GM23338 (cell line): ENCODE measurements at regions not wholly inside any gene's neighbourhood (a gene's known extent, or its start where the extent isn't known, plus 50 kb on each side); places are given as distances from the start of the nearest gene placed in this dataset.

Experiments used
- ATAC-seq: fragments of 200-7000 bp; cut with Tn5 transposase; 3 replicates; pipeline ENCODE4 v1.9.1; 2020
- DNase-seq: peaks from one replicate; pipeline ENCODE4 v3.0.0-alpha.2; 2015; ENCODE audit warnings: low spot score
- H2AFZ ChIP-seq: fragments of 200-600 bp; sonication (generic); 2 replicates; pipeline ENCODE4 v1.8.0; 2016; ENCODE audit warnings: antibody characterized with exemption, mild to moderate bottlenecking, moderate library complexity
- H3F3A ChIP-seq: fragments of 200-600 bp; sonication (generic); replicated peaks from 2 replicates; pipeline ENCODE4 v1.8.0; 2017; ENCODE audit warnings: antibody characterized with exemption, mixed run types, low read depth
- H3K27ac ChIP-seq: fragments of 200-600 bp; sonication (generic); 2 replicates; pipeline ENCODE4 v1.6.1; 2016; ENCODE audit warnings: low read depth
- H3K27me3 ChIP-seq: fragments of 200-600 bp; sonication (generic); 2 replicates; pipeline ENCODE4 v1.8.0; 2016; ENCODE audit warnings: mild to moderate bottlenecking, mixed run types, moderate library complexity; ENCODE audit not compliant: insufficient read depth
- H3K36me3 ChIP-seq: fragments of 200-600 bp; sonication (generic); 2 replicates; pipeline ENCODE4 v1.8.0; 2016; ENCODE audit warnings: mild to moderate bottlenecking; ENCODE audit not compliant: insufficient read depth
- H3K4me1 ChIP-seq: fragments of 200-600 bp; sonication (generic); 2 replicates; pipeline ENCODE4 v1.8.0; 2016; ENCODE audit warnings: mild to moderate bottlenecking, moderate library complexity; ENCODE audit not compliant: insufficient read depth
- H3K4me2 ChIP-seq: fragments of 200-600 bp; sonication (generic); 2 replicates; pipeline ENCODE4 v1.7.1; 2017; ENCODE audit warnings: mixed run types
- H3K4me3 ChIP-seq: fragments of 200-600 bp; sonication (generic); 2 replicates; pipeline ENCODE4 v1.6.1; 2016; ENCODE audit warnings: mixed run types
- H3K79me2 ChIP-seq: fragments of 200-600 bp; sonication (generic); replicated peaks from 2 replicates; pipeline ENCODE4 v1.8.0; 2017; ENCODE audit warnings: mild to moderate bottlenecking; ENCODE audit not compliant: insufficient read depth
- H3K9me2 ChIP-seq: fragments of 200-600 bp; sonication (generic); 2 replicates; pipeline ENCODE4 v1.8.0; 2017; ENCODE audit not compliant: insufficient read depth
- H4K20me1 ChIP-seq: fragments of 200-600 bp; sonication (generic); replicated peaks from 2 replicates; pipeline ENCODE4 v1.8.0; 2017; ENCODE audit warnings: mild to moderate bottlenecking; ENCODE audit not compliant: insufficient read depth
- H3K27ac Mint-ChIP-seq: 2 replicates; pipeline ENCODE4 v1.8.0; 2020; ENCODE audit warnings: inconsistent platforms, mild to moderate bottlenecking, moderate library complexity, mixed read lengths
- H3K27me3 Mint-ChIP-seq: 3 replicates; pipeline ENCODE4 v1.8.0; 2022; ENCODE audit warnings: low read depth, mild to moderate bottlenecking, moderate library complexity, mixed read lengths, inconsistent platforms; ENCODE audit not compliant: insufficient read depth, poor library complexity
- H3K36me3 Mint-ChIP-seq: 3 replicates; pipeline ENCODE4 v1.8.0; 2021; ENCODE audit warnings: low read depth, mild to moderate bottlenecking, inconsistent platforms, moderate library complexity, mixed read lengths
- H3K4me1 Mint-ChIP-seq: 3 replicates; pipeline ENCODE4 v1.8.0; 2020; ENCODE audit warnings: mild to moderate bottlenecking, inconsistent platforms, mixed read lengths
- H3K4me3 Mint-ChIP-seq: 3 replicates; pipeline ENCODE4 v1.8.0; 2021; ENCODE audit warnings: moderate library complexity, mild to moderate bottlenecking, inconsistent platforms, mixed read lengths
- H3K9me3 Mint-ChIP-seq: 3 replicates; pipeline ENCODE4 v1.8.0; 2020; ENCODE audit warnings: moderate library complexity, mild to moderate bottlenecking, inconsistent platforms, mixed read lengths
- CREB1 ChIP-seq: fragments of 250-450 bp; sonication (Bioruptor Pico); IDR thresholded peaks from 2 replicates; pipeline ENCODE4 v1.5.0; 2020; ENCODE audit warnings: low read depth, mild to moderate bottlenecking, moderate library complexity
- CTCF ChIP-seq, 2 experiments: fragments of 200-600 bp in 1 of 2; sonication (generic) in 1 of 2; conservative IDR thresholded peaks; 2 replicates each; pipeline versions ENCODE4 v1.5.1 to v1.6.1; 2016 to 2017; ENCODE audit warnings: antibody characterized with exemption in 2 of 2, low read depth in 2 of 2, mild to moderate bottlenecking in 2 of 2, moderate library complexity in 1 of 2
- ETS1 ChIP-seq: IDR thresholded peaks from 2 replicates; pipeline ENCODE4 v1.6.1; 2016; ENCODE audit warnings: antibody characterized with exemption
- EZH2 ChIP-seq: fragments of 200-600 bp; sonication (generic); IDR thresholded peaks from one replicate; pipeline ENCODE4 v1.8.0; 2017; ENCODE audit warnings: antibody characterized with exemption, mild to moderate bottlenecking, low read depth; ENCODE audit not compliant: unreplicated experiment
- EZH2phosphoT487 ChIP-seq: fragments of 200-600 bp; sonication (generic); IDR thresholded peaks from one replicate; pipeline ENCODE4 v1.8.1; 2018; ENCODE audit warnings: antibody characterized with exemption; ENCODE audit not compliant: unreplicated experiment
- JUNB ChIP-seq: IDR thresholded peaks from one replicate; pipeline ENCODE4 v1.6.1; 2016; ENCODE audit warnings: antibody characterized with exemption; ENCODE audit not compliant: unreplicated experiment
- NANOG ChIP-seq: IDR thresholded peaks from 2 replicates; pipeline ENCODE4 v1.6.1; 2016; ENCODE audit warnings: antibody characterized with exemption, borderline replicate concordance
- POLR2AphosphoS5 ChIP-seq: IDR thresholded peaks from 2 replicates; pipeline ENCODE4 v1.6.1; 2016; ENCODE audit warnings: antibody characterized with exemption, low read depth
- REST ChIP-seq: IDR thresholded peaks from one replicate; pipeline ENCODE4 v1.6.1; 2018; ENCODE audit warnings: antibody characterized with exemption; ENCODE audit not compliant: unreplicated experiment
- STAT1 ChIP-seq: IDR thresholded peaks from one replicate; pipeline ENCODE4 v1.6.1; 2016; ENCODE audit warnings: antibody characterized with exemption; ENCODE audit not compliant: unreplicated experiment
- ZNF114 ChIP-seq: fragments of 250-450 bp; sonication (Bioruptor Pico); IDR thresholded peaks from 2 replicates; pipeline ENCODE4 v1.5.0; 2020; ENCODE audit warnings: mild to moderate bottlenecking, moderate library complexity
- ZNF331 ChIP-seq: fragments of 250-450 bp; sonication (Bioruptor Pico); IDR thresholded peaks from 2 replicates; pipeline ENCODE4 v1.5.0; 2020; ENCODE audit warnings: low read depth, mild to moderate bottlenecking, moderate library complexity
- ZNF462 ChIP-seq: fragments of 250-450 bp; sonication (Bioruptor Pico); IDR thresholded peaks from 2 replicates; pipeline ENCODE4 v1.5.0; 2020; ENCODE audit warnings: mild to moderate bottlenecking, moderate library complexity

- Histone ChIP-seq H3K4me3 (no peak overlapping the region), H3K4me1 (no peaks in the 10 kb centered on the region), H4K20me1 (no peaks in the 10 kb centered on the region), H2AFZ (no peak overlapping the region), H3F3A (no peaks in the 10 kb centered on the region), H3K79me2 (no peaks in the 10 kb centered on the region), H3K27me3 (no peaks in the 10 kb centered on the region), H3K27ac (no peak overlapping the region), H3K9me2 (no peaks in the 10 kb centered on the region), H3K4me2 (no peak overlapping the region), H3K36me3 (no peaks in the 10 kb centered on the region)
- no peaks in the 10 kb centered on the region for H3K9me3 Mint-ChIP-seq
- no peaks in the 10 kb centered on the region for H3K4me1 Mint-ChIP-seq
- no peak overlapping the region for H3K4me3 Mint-ChIP-seq
- ATAC-seq (no peak), DNase-seq (no peak)
- no peak for TF ChIP-seq CREB1 (CRISPR knock-in tag)
- no peak for TF ChIP-seq REST
- TF ChIP-seq ZNF331 (CRISPR knock-in tag), result no peak
- TF ChIP-seq EZH2, result no peak
- TF ChIP-seq JUNB, result no peak
- no peak for TF ChIP-seq NANOG
- no peak for TF ChIP-seq CTCF (conservative IDR thresholded peaks at IDR 0.05; ENCODE audit: low read depth in 2 of 2)
- TF ChIP-seq EZH2phosphoT487, result no peak
- TF ChIP-seq POLR2AphosphoS5, result no peak
- TF ChIP-seq ETS1, result no peak
- TF ChIP-seq STAT1, result no peak
- no peak for TF ChIP-seq ZNF462 (CRISPR knock-in tag)
- no peak for TF ChIP-seq ZNF114 (CRISPR knock-in tag)
- H3K27ac Mint-ChIP-seq, result no peak overlapping the region
- peaks cover 1% of the 10 kb centered on the region for H3K27me3 Mint-ChIP-seq
- no peaks in the 10 kb centered on the region for H3K36me3 Mint-ChIP-seq
Measured at GRCh38 chr2:115904516-115904915, 1462.1 kb downstream of the DPP10 start.
